Keratinocyte (primary cell): ENCODE measurements at regions not wholly inside any gene's neighbourhood (a gene's known extent, or its start where the extent isn't known, plus 50 kb on each side); places are given as distances from the start of the nearest gene placed in this dataset.

Experiments used
- EZH2 ChIP-seq: IDR thresholded peaks from one replicate; pipeline ENCODE4 v1.6.1; 2012; ENCODE audit warnings: inconsistent platforms, mild to moderate bottlenecking, low read length, moderate library complexity
- TF ChIP-seq, protein P1 (sequence below), 3 experiments: IDR thresholded peaks in 1 of 3; conservative IDR thresholded peaks in 1 of 3; optimal IDR thresholded peaks in 1 of 3; 2 replicates in 2 of 3; 3 replicates in 1 of 3; pipeline versions ENCODE3 to v1.5.1; 2011; ENCODE audit warnings: low read length in 3 of 3, mild to moderate bottlenecking in 3 of 3, moderate library complexity in 2 of 3, control low read depth in 1 of 3, inconsistent platforms in 1 of 3; ENCODE audit not compliant: insufficient read depth in 2 of 3; ENCODE audit errors: extremely low read depth in 1 of 3

DNA sequence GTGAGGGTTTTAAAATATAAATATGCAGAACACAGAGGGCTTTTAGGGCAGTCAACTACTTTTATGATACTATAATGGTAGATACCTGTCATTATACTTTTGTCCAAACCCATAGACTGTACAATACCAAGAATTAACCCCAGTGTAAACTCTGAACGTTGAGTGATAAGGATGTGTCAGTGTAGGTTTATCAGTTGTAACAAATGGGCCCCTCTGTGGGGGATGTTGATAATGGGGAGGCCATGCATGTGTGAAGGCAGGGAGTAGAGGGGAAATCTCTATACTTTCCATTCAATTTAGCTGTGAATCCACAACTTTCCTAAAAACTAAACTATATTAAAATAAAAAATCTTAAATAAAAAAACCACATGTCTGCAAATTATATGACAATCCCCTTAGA is 193.5 kb upstream of the CAMK1G start:
- TF ChIP-seq, protein P1, sequence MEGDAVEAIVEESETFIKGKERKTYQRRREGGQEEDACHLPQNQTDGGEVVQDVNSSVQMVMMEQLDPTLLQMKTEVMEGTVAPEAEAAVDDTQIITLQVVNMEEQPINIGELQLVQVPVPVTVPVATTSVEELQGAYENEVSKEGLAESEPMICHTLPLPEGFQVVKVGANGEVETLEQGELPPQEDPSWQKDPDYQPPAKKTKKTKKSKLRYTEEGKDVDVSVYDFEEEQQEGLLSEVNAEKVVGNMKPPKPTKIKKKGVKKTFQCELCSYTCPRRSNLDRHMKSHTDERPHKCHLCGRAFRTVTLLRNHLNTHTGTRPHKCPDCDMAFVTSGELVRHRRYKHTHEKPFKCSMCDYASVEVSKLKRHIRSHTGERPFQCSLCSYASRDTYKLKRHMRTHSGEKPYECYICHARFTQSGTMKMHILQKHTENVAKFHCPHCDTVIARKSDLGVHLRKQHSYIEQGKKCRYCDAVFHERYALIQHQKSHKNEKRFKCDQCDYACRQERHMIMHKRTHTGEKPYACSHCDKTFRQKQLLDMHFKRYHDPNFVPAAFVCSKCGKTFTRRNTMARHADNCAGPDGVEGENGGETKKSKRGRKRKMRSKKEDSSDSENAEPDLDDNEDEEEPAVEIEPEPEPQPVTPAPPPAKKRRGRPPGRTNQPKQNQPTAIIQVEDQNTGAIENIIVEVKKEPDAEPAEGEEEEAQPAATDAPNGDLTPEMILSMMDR (optimal IDR thresholded peaks at IDR 0.05 in 1 of 3, IDR thresholded peaks at IDR 0.05 in 1 of 3, conservative IDR thresholded peaks at IDR 0.05 in 1 of 3; ENCODE audit: extremely low read depth in 1 of 3, insufficient read depth in 2 of 3, low read length in 3 of 3) = no peak
- no peak for TF ChIP-seq EZH2
